Loucy (cell line): ENCODE measurements at regions not wholly inside any gene's neighbourhood (a gene's known extent, or its start where the extent isn't known, plus 50 kb on each side); places are given as distances from the start of the nearest gene placed in this dataset.

Source experiments
- H2AFZ ChIP-seq: fragments of 200-600 bp; sonication (generic); 2 replicates; pipeline ENCODE4 v1.6.0; 2016; ENCODE audit warnings: antibody characterized with exemption, mild to moderate bottlenecking, low read length, moderate library complexity
- H3F3A ChIP-seq: fragments of 200-600 bp; 2 replicates; pipeline ENCODE4 v1.6.0; 2016; ENCODE audit warnings: antibody characterized with exemption, low read depth, mild to moderate bottlenecking
- H3K27me3 ChIP-seq: fragments of 200-600 bp; sonication (generic); 2 replicates; pipeline ENCODE4 v1.6.1; 2014; ENCODE audit warnings: low read length, mild to moderate bottlenecking; ENCODE audit not compliant: insufficient read depth, poor library complexity, severe bottlenecking
- H3K36me3 ChIP-seq: fragments of 200-600 bp; sonication (generic); 2 replicates; pipeline ENCODE4 v1.6.1; 2016; ENCODE audit warnings: low read length; ENCODE audit not compliant: insufficient read depth
- H3K4me1 ChIP-seq: fragments of 200-600 bp; sonication (generic); 2 replicates; pipeline ENCODE4 v1.5.1; 2014; ENCODE audit warnings: low read length, mild to moderate bottlenecking; ENCODE audit not compliant: insufficient read depth, poor library complexity, severe bottlenecking
- H3K4me2 ChIP-seq: fragments of 200-600 bp; sonication (generic); 2 replicates; pipeline ENCODE4 v1.6.0; 2014; ENCODE audit warnings: antibody characterized with exemption, low read length, low read depth, mild to moderate bottlenecking; ENCODE audit not compliant: poor library complexity, severe bottlenecking
- H3K4me3 ChIP-seq: fragments of 200-600 bp; sonication (generic); 2 replicates; pipeline ENCODE4 v1.5.1; 2014; ENCODE audit warnings: low read length, mild to moderate bottlenecking, mixed read lengths; ENCODE audit not compliant: poor library complexity, severe bottlenecking
- H3K79me2 ChIP-seq: fragments of 200-600 bp; sonication (generic); 2 replicates; pipeline ENCODE4 v1.6.1; 2014; ENCODE audit warnings: low read length; ENCODE audit not compliant: insufficient read depth
- H3K9ac ChIP-seq: fragments of 200-600 bp; sonication (generic); 2 replicates; pipeline ENCODE4 v1.6.0; 2014; ENCODE audit warnings: mild to moderate bottlenecking, low read depth, low read length, moderate library complexity; ENCODE audit not compliant: poor library complexity, severe bottlenecking
- H3K9me2 ChIP-seq: fragments of 200-600 bp; sonication (generic); replicated peaks from 2 replicates; pipeline ENCODE4 v1.6.1; 2016; ENCODE audit warnings: low read depth, low read length, mixed read lengths
- H3K9me3 ChIP-seq: fragments of 200-600 bp; sonication (generic); 2 replicates; pipeline ENCODE4 v1.6.1; 2014; ENCODE audit warnings: mild to moderate bottlenecking, antibody characterized with exemption, low read length, low read depth; ENCODE audit not compliant: insufficient read depth
- H4K20me1 ChIP-seq: fragments of 200-600 bp; sonication (generic); 2 replicates; pipeline ENCODE4 v1.6.0; 2014; ENCODE audit warnings: antibody characterized with exemption, low read length, mild to moderate bottlenecking; ENCODE audit not compliant: insufficient read depth, poor library complexity, severe bottlenecking
- CTCF ChIP-seq: fragments of 200-600 bp; sonication (generic); conservative IDR thresholded peaks from 2 replicates; pipeline ENCODE4 v1.5.1; 2014; ENCODE audit warnings: mild to moderate bottlenecking, antibody characterized with exemption, low read length
- EZH2phosphoT487 ChIP-seq: fragments of 200-600 bp; IDR thresholded peaks from 2 replicates; pipeline ENCODE4 v1.6.1; 2018; ENCODE audit warnings: antibody characterized with exemption, mild to moderate bottlenecking, moderate library complexity, borderline replicate concordance

DNA sequence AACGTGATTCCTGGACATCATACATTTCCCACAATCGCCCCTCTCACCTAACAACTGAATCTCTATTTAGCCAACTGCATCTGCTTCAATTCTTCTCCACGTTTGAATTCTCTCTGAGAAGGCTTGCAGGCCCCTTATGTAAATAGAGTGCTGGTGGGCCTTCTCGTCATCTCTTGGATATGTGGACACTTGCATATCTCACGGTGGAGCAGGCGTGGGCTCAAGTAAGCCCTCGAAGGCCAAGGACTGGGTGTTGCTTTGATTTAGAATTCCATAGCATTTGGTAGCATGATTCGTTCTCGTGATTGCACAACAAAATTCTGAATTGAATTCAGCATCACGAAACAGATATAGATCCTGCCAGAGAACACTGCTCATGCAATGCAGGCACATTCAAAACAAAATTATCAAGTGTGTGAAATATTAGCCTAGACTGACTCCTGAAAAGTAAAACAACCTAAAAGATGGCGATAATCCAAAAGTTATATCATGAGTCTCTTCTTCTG lies 613.6 kb downstream of the TFAP2A start:
- Histone ChIP-seq H3F3A (no peaks in the 10 kb centered on the region), H3K36me3 (no peaks in the 10 kb centered on the region), H2AFZ (no peak overlapping the region), H3K27me3 (no peaks in the 10 kb centered on the region), H3K9ac (no peak overlapping the region), H3K9me2 (no peaks in the 10 kb centered on the region), H3K4me3 (no peak overlapping the region), H3K4me2 (no peak overlapping the region), H3K79me2 (no peaks in the 10 kb centered on the region), H4K20me1 (no peaks in the 10 kb centered on the region), H3K4me1 (no peaks in the 10 kb centered on the region), H3K9me3 (no peaks in the 10 kb centered on the region)
- TF ChIP-seq EZH2phosphoT487 (no peak), CTCF (no peak)

DNA sequence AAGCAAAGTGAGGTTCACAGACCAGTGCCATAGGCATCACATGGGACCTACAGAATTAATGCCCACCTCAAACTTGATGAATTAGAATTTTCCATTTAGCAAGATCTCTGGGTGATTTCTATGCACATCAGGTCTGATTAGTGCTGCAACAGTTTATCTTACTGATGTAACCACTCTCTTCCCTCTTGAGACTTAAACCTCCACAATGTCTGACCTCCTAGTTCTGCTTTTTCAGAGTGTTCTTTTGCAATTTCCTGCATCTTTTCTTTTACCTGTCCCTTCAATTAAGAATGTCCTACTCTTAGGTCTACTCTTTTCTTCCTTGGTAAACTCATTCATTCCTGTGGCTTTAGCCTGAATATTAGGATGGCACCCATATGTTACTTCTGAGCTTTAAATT lies 615.3 kb downstream of the TFAP2A start:
- H3K9ac ChIP-seq = no peak overlapping the region
- H3F3A ChIP-seq = no peaks in the 10 kb centered on the region
- H3K9me2 ChIP-seq = no peaks in the 10 kb centered on the region
- no peaks in the 10 kb centered on the region for H3K79me2 ChIP-seq
- TF ChIP-seq EZH2phosphoT487 (no peak), CTCF (no peak)
- no peak overlapping the region for H3K4me3 ChIP-seq
- H3K4me1 ChIP-seq = no peaks in the 10 kb centered on the region
- H4K20me1 ChIP-seq = no peaks in the 10 kb centered on the region
- no peak overlapping the region for H2AFZ ChIP-seq
- no peaks in the 10 kb centered on the region for H3K36me3 ChIP-seq
- no peaks in the 10 kb centered on the region for H3K9me3 ChIP-seq
- no peaks in the 10 kb centered on the region for H3K27me3 ChIP-seq
- no peak overlapping the region for H3K4me2 ChIP-seq

DNA sequence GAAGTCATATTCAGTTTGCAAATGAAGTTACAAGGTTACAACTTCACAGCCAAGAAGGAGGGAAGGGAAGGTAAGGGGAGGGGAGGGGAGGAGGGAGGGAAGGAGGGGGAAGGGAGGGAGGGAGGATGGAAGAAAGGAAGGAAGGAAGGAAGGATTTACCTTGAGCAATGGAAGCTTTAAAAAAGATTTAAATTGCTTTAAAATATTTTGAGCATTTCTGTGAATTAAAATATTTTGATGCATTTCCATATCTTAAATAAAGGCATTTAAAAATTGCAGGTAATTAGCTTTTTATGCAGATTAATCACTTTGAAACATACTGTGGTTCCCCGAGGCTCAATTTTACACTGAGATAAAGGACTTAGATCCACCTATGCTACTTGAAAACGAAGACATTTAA lies 618.0 kb downstream of the TFAP2A start:
- Histone ChIP-seq H3K9me3 (no peaks in the 10 kb centered on the region), H2AFZ (no peak overlapping the region), H3K9me2 (no peaks in the 10 kb centered on the region), H3K36me3 (no peaks in the 10 kb centered on the region), H3K4me1 (no peaks in the 10 kb centered on the region), H3K9ac (no peak overlapping the region), H3K27me3 (no peaks in the 10 kb centered on the region), H3K4me2 (no peak overlapping the region), H3K79me2 (no peaks in the 10 kb centered on the region), H3F3A (no peaks in the 10 kb centered on the region), H3K4me3 (no peak overlapping the region), H4K20me1 (no peaks in the 10 kb centered on the region)
- TF ChIP-seq CTCF = no peak
- TF ChIP-seq EZH2phosphoT487 = no peak
